Cardiac muscle cell (in vitro differentiated cells and primary cell): ENCODE measurements at regions not wholly inside any gene's neighbourhood (a gene's known extent, or its start where the extent isn't known, plus 50 kb on each side); places are given as distances from the start of the nearest gene placed in this dataset.

Source experiments
- DNase-seq, 2 donors: peaks; one replicate each; pipeline versions ENCODE4 v3.0.0 to v3.0.0-alpha.2; 2010 to 2017; ENCODE audit warnings: low read depth in 1 of 2, low spot score in 1 of 2
- H3K27ac ChIP-seq: fragments of 200-600 bp; sonication (generic); 2 replicates; pipeline ENCODE4 v1.5.1; 2016
- H3K27me3 ChIP-seq: fragments of 200-600 bp; sonication (generic); 2 replicates; pipeline ENCODE4 v1.6.0; 2016; ENCODE audit warnings: control low read depth
- H3K36me3 ChIP-seq: fragments of 200-600 bp; sonication (generic); 2 replicates; pipeline ENCODE4 v1.5.1; 2016; ENCODE audit warnings: control low read depth
- H3K4me1 ChIP-seq: fragments of 200-600 bp; sonication (generic); 2 replicates; pipeline ENCODE4 v1.8.1; 2017; ENCODE audit warnings: low read depth, mild to moderate bottlenecking, mixed run types
- H3K4me3 ChIP-seq: fragments of 200-600 bp; sonication (generic); 2 replicates; pipeline ENCODE4 v1.5.1; 2016; ENCODE audit warnings: mild to moderate bottlenecking
- H3K9me3 ChIP-seq: fragments of 200-600 bp; sonication (generic); 2 replicates; pipeline ENCODE4 v1.5.1; 2017; ENCODE audit warnings: low read depth, mild to moderate bottlenecking, control low read depth
- CTCF ChIP-seq: IDR thresholded peaks from 2 replicates; pipeline ENCODE4 v1.5.1; 2012; ENCODE audit warnings: low read depth, mild to moderate bottlenecking, low read length

- Histone ChIP-seq H3K4me3 (no peak overlapping the region), H3K27me3 (peaks cover 3% of the 10 kb centered on the region), H3K9me3 (no peaks in the 10 kb centered on the region), H3K27ac (no peak overlapping the region), H3K36me3 (no peaks in the 10 kb centered on the region), H3K4me1 (peaks cover 9% of the 10 kb centered on the region)
- no peak for TF ChIP-seq CTCF
- DNase-seq: peak in 1 of 2 donors; percentile 3
These were observed 724.9 kb upstream of the MIR17HG start for GRCh38 chr13:90622541-90622940.

DNA sequence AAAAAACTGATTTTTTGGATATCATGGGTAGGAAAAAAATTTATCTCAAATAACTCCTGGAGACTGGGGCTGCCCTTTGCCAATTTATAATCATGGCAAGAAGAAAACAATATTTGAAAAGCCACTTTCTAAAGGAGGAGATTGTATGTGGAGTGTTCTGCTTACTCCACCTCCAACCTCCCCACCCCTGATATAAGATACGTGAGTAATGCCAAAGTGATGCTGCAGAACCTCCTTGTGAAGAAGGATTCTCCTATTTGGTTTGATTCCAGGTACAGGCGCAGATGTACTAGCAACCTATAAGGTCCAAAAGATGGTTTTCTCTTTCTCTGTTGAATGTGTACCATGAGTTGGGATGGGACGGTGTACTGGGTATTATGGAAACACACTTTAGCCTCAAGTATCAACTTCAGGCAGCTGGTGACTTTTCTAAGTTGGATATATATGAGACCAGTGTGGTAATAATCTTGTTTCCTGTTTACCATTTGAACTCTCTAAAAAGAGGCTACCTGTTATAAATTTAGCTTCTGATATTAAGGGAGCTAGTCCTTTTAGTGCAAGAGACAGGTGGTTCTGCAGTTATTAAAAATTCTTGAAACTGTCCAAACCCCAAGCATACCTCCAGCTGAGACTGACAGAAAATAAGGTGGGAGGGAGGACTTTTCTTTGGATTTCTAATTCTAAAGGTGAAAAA is 724.0 kb upstream of the MIR17HG start:
- TF ChIP-seq CTCF: no peak
- no peaks in the 10 kb centered on the region for H3K36me3 ChIP-seq
- peaks cover 9% of the 10 kb centered on the region for H3K4me1 ChIP-seq
- H3K9me3 ChIP-seq: no peaks in the 10 kb centered on the region
- H3K27me3 ChIP-seq: peaks cover 7% of the 10 kb centered on the region
- DNase-seq: no peak
- no peak overlapping the region for H3K4me3 ChIP-seq
- H3K27ac ChIP-seq: no peak overlapping the region

DNA sequence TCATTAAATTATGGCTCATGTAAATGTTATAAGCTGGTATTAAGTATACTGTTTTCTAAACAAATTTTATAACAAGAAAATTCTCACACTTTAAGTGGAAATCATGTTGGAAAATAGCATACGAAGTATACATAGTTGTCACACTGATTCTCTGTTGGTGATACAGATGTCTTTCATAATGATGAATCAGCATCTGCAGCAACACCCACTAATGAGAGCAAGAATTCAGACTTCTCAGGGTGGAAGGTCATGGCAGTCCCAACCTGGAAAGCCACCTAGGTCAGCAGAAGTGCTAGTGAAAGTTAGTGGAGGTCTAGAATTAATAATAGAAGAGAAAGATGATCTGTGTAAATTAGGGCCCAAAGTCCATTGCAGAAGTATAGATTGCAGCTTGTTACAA is 719.7 kb upstream of the MIR17HG start:
- peaks cover 9% of the 10 kb centered on the region for H3K4me1 ChIP-seq
- H3K36me3 ChIP-seq: no peaks in the 10 kb centered on the region
- H3K27me3 ChIP-seq: peaks cover 29% of the 10 kb centered on the region
- DNase-seq: no peak
- TF ChIP-seq CTCF: no peak
- H3K27ac ChIP-seq: no peak overlapping the region
- no peak overlapping the region for H3K4me3 ChIP-seq
- no peaks in the 10 kb centered on the region for H3K9me3 ChIP-seq

GRCh38 chr13:90628471-90628870 is 719.0 kb upstream of the MIR17HG start:
- H3K36me3 ChIP-seq: no peaks in the 10 kb centered on the region
- H3K4me1 ChIP-seq: peaks cover 9% of the 10 kb centered on the region
- TF ChIP-seq CTCF: no peak
- no peak overlapping the region for H3K4me3 ChIP-seq
- H3K27ac ChIP-seq: no peak overlapping the region
- no peaks in the 10 kb centered on the region for H3K9me3 ChIP-seq
- DNase-seq: no peak
- H3K27me3 ChIP-seq: peaks cover 26% of the 10 kb centered on the region

DNA sequence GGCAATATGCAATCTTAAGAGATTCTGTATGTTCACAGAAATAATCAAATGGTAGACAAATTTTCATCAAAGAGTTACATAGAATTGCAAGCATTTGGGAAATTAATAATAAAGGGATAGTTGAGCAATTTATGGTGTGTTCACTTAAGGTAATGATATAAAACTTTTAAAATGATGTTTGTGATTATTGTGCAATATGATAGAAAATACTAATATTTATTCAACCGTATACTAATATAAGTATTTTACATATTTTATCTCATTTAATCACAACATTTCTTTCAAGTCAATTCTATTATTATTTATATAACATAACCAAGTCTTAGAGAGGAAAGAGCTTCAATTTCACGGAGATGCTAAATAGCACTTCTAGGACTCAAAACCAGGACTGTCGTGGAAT is 716.8 kb upstream of the MIR17HG start:
- no peak for TF ChIP-seq CTCF
- no peak for DNase-seq
- Histone ChIP-seq H3K36me3 (no peaks in the 10 kb centered on the region), H3K4me1 (no peaks in the 10 kb centered on the region), H3K27ac (no peak overlapping the region), H3K9me3 (no peaks in the 10 kb centered on the region), H3K27me3 (peaks cover 26% of the 10 kb centered on the region), H3K4me3 (no peak overlapping the region)
